Upper lobe of left lung (tissue), 6 donors: ENCODE measurements at regions not wholly inside any gene's neighbourhood (a gene's known extent, or its start where the extent isn't known, plus 50 kb on each side); places are given as distances from the start of the nearest gene placed in this dataset.

ENCODE experiments used
- ATAC-seq, 2 donors: fragments of 200-7000 bp; cut with Tn5 transposase; one replicate each; pipeline ENCODE4 v1.9.1; 2022; ENCODE audit warnings: mild to moderate bottlenecking in 2 of 2, moderate library complexity in 2 of 2; ENCODE audit not compliant: low FRiP score in 2 of 2
- DNase-seq, 2 donors: peaks; one replicate each; pipeline ENCODE4 v3.0.0-alpha.2; 2019 to 2020
- H3K27ac ChIP-seq, 4 donors: fragments of 200-600 bp; sonication (generic); one replicate each; pipeline ENCODE4 v1.5.1; 2016 to 2019
- H3K27me3 ChIP-seq, 4 donors: fragments of 200-600 bp; sonication (generic); one replicate each; pipeline ENCODE4 v1.5.1; 2017 to 2019
- H3K36me3 ChIP-seq, 4 donors: fragments of 200-600 bp; sonication (generic); one replicate each; pipeline ENCODE4 v1.5.1; 2016 to 2019
- H3K4me1 ChIP-seq, 4 donors: fragments of 200-600 bp; sonication (generic); one replicate each; pipeline ENCODE4 v1.5.1; 2018 to 2019
- H3K4me3 ChIP-seq, 4 donors: fragments of 200-600 bp; sonication (generic); one replicate each; pipeline ENCODE4 v1.5.1; 2017 to 2019; ENCODE audit warnings: mild to moderate bottlenecking in 2 of 4, moderate library complexity in 1 of 4
- H3K9me3 ChIP-seq, 4 donors: fragments of 200-600 bp; sonication (generic); one replicate each; pipeline ENCODE4 v1.5.1; 2018 to 2019
- CTCF ChIP-seq, 6 experiments: fragments of 450-650 bp in 4 of 6; fragments of 200-600 bp in 2 of 6; sonication (generic) in 2 of 6; IDR thresholded peaks; one replicate each; pipeline ENCODE4 v1.5.1; 2016 to 2019; ENCODE audit warnings: antibody characterized with exemption in 6 of 6
- EP300 ChIP-seq, 4 donors: sonication (generic); formaldehyde crosslinking; IDR thresholded peaks; one replicate each; pipeline ENCODE4 v1.5.1; 2017; ENCODE audit warnings: antibody characterized with exemption in 4 of 4, control low read depth in 2 of 4
- POLR2A ChIP-seq, 4 donors: fragments of 450-650 bp; IDR thresholded peaks; one replicate each; pipeline ENCODE4 v1.5.1; 2016 to 2017; ENCODE audit warnings: antibody characterized with exemption in 4 of 4, mild to moderate bottlenecking in 2 of 4
- POLR2AphosphoS5 ChIP-seq, 2 donors: sonication (generic); formaldehyde crosslinking; IDR thresholded peaks; one replicate each; pipeline ENCODE4 v1.5.1; 2017; ENCODE audit warnings: antibody characterized with exemption in 2 of 2
- WGBS, 2 donors: methylation state at CpG; one replicate each; pipeline ENCODE4 v1.1.5; 2017 to 2018; 5-methylcytosine and 5-hydroxymethylcytosine counted together
- donor health status: DM: no; HTN: no; CAD: no; lungs with moderate emphysema.
- donor health status: DM: no; HTN: yes; CAD: no; lungs with severe emphysema.

- TF ChIP-seq CTCF (IDR thresholded peaks at IDR 0.05): no peak
Observed at GRCh38 chr10:105968666-105969065, 1195.8 kb downstream of the SORCS1 start.

GRCh38 chr10:105967256-105967655 is 1197.2 kb downstream of the SORCS1 start:
- DNase-seq: no peak
- Histone ChIP-seq H3K4me3 (no peak overlapping the region), H3K9me3 (no peaks in the 10 kb centered on the region), H3K27me3 (no peaks in the 10 kb centered on the region), H3K36me3 (no peaks in the 10 kb centered on the region), H3K4me1 (no peaks in the 10 kb centered on the region), H3K27ac (no peak overlapping the region)
- WGBS, 2 donors: 67 to 68% methylated on average over 1 of the region's 1 CpG
- TF ChIP-seq CTCF (IDR thresholded peaks at IDR 0.05) (no peak), POLR2AphosphoS5 (IDR thresholded peaks at IDR 0.05) (no peak), POLR2A (IDR thresholded peaks at IDR 0.05) (no peak)
- no peak for ATAC-seq

More at GRCh38 chr10:105968666-105969065, 1195.8 kb downstream of the SORCS1 start:
- DNase-seq: no peak
- H3K4me3 ChIP-seq: no peak overlapping the region
- H3K36me3 ChIP-seq: no peaks in the 10 kb centered on the region
- no peak for ATAC-seq
- H3K27me3 ChIP-seq: no peaks in the 10 kb centered on the region
- H3K9me3 ChIP-seq: no peaks in the 10 kb centered on the region
- H3K4me1 ChIP-seq: no peaks in the 10 kb centered on the region
- no peak overlapping the region for H3K27ac ChIP-seq
- WGBS, 2 donors: 75 to 90% methylated on average over 3 of the region's 3 CpGs

GRCh38 chr10:105965141-105965540 is 1199.4 kb downstream of the SORCS1 start:
- Histone ChIP-seq H3K27ac (no peak overlapping the region), H3K4me1 (no peaks in the 10 kb centered on the region), H3K27me3 (no peaks in the 10 kb centered on the region), H3K4me3 (no peak overlapping the region), H3K9me3 (no peaks in the 10 kb centered on the region), H3K36me3 (no peaks in the 10 kb centered on the region)
- ATAC-seq: no peak
- TF ChIP-seq POLR2A (IDR thresholded peaks at IDR 0.05) (no peak), EP300 (IDR thresholded peaks at IDR 0.05) (no peak), CTCF (IDR thresholded peaks at IDR 0.05) (no peak)
- 51 to 54% methylated on average over 1 of the region's 1 CpG for WGBS, 2 donors
- no peak for DNase-seq

- 46 to 49% methylated on average over 5 of the region's 5 CpGs for WGBS, 2 donors
- no peak for TF ChIP-seq POLR2A (IDR thresholded peaks at IDR 0.05)
- TF ChIP-seq POLR2AphosphoS5 (IDR thresholded peaks at IDR 0.05): no peak
- no peak for TF ChIP-seq EP300 (IDR thresholded peaks at IDR 0.05)
- TF ChIP-seq CTCF (IDR thresholded peaks at IDR 0.05): no peak
- no peak for DNase-seq
- Histone ChIP-seq H3K9me3 (no peaks in the 10 kb centered on the region), H3K4me1 (no peaks in the 10 kb centered on the region), H3K36me3 (no peaks in the 10 kb centered on the region), H3K27me3 (no peaks in the 10 kb centered on the region), H3K27ac (no peak overlapping the region), H3K4me3 (no peak overlapping the region)
- ATAC-seq: no peak
Observed at GRCh38 chr10:105964009-105964408, 1200.5 kb downstream of the SORCS1 start.

- no peaks in the 10 kb centered on the region for H3K4me1 ChIP-seq
- H3K27ac ChIP-seq: no peak overlapping the region
- no peak for ATAC-seq
- DNase-seq: no peak
- no peaks in the 10 kb centered on the region for H3K36me3 ChIP-seq
- 0 to 7% methylated on average over 1 of the region's 1 CpG for WGBS, 2 donors
- no peaks in the 10 kb centered on the region for H3K9me3 ChIP-seq
- no peaks in the 10 kb centered on the region for H3K27me3 ChIP-seq
- no peak overlapping the region for H3K4me3 ChIP-seq
- TF ChIP-seq POLR2AphosphoS5 (IDR thresholded peaks at IDR 0.05) (no peak), POLR2A (IDR thresholded peaks at IDR 0.05) (no peak), EP300 (IDR thresholded peaks at IDR 0.05) (no peak), CTCF (IDR thresholded peaks at IDR 0.05) (no peak)
Observed at GRCh38 chr10:105963334-105963884, 1201.1 kb downstream of the SORCS1 start.
